Myocyte (in vitro differentiated cells): ENCODE measurements at regions not wholly inside any gene's neighbourhood (a gene's known extent, or its start where the extent isn't known, plus 50 kb on each side); places are given as distances from the start of the nearest gene placed in this dataset.
"Not testable (repeated sequence)": the region's sequence is repeated elsewhere in the genome, so short reads cannot be mapped to it uniquely, and the experiment has no call there.

Experiments used
- DNase-seq: peaks from one replicate; pipeline ENCODE4 v3.0.0-alpha.2; 2012; ENCODE audit warnings: low read depth

DNA sequence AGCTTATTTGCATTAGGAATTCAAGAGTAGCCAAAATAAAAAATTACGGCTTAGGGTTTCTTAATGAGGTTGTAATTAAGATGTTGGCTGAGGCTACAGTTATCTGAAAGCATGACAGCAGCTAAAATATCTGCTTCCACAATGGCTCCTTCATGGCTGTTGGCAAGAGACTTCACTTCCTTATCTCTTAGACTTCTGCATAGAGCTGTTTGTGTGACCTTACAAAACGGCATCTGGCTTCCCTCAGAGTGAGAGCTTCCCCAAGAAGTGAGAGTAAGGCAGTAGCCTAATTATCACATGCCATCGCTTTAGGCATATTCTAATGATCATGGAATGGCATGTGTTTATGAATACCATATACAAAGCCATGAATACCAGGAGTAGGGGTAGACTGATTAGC, 57.6 kb downstream of the CCDC59 start:
- DNase-seq: no peak

DNA sequence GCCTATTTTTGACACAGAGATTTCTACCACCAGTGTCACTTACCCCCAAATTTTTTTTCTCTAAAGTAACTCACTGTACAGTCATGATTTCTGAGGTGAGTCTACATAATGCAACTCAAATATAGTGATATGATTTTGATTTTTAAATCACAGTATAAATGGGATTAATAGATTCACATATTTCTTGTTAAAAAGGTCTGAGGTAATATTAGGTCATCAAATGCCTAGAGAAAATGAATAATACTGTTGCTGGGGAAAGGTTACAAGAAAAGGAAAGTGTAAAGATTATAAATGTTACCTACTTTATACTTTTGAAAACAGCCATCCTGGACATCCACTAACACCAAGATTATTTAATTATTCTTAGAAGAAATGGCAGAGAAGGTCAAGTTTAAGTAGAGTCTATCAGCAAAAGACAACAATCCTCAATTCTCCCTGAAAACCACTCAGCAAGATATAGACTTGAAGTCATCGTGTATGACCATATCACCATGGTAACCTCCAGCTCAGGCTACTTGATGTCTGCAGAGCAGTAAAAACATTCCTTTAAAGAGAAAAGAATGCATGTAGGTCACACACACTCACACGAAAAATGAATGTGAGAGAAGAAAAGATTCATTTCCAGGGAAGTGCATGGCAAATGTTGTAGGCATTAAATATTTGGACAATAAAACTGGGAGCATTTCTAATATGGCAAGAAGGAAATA, 58.7 kb downstream of the CCDC59 start:
- no peak for DNase-seq

DNA sequence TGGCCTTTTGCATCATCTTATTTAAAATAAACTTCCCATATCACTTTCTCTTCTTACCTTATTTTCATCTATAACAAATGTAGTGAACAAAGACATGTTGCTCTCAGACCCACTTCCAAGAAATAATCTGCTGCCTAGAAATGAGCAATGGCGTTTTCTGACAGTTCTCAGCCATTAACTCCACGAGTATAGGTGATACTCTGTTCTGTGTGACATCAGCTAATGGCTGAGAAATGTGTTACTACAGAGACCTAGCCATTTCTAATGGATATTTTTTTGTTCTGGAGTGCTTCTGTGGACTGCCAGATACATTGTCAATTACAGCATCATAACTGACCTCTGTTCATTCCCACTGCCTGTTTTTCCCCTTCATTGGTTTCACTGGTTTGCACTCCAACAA, 67.8 kb downstream of the CCDC59 start:
- DNase-seq: no peak

DNA sequence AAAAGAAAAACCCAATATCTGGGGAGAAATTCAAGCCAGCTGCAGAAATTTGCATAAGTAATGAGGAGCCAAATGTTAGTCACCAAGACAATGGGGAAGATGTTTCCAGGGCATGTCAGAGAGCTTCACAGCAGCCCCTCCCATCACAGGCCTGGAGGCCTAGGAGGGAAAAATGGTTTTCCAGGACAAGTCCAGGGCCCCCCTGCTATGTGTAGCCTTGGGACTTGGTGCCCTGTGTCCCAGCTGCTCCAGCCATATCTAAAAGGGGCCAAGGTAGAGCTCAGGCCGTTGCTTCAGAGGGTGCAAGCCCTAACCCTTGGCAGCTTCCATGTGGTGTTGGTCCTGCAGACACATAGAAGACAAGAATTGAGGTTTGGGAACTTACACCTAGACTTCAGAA, 76.9 kb downstream of the CCDC59 start:
- not testable (repeated sequence) for DNase-seq

DNA sequence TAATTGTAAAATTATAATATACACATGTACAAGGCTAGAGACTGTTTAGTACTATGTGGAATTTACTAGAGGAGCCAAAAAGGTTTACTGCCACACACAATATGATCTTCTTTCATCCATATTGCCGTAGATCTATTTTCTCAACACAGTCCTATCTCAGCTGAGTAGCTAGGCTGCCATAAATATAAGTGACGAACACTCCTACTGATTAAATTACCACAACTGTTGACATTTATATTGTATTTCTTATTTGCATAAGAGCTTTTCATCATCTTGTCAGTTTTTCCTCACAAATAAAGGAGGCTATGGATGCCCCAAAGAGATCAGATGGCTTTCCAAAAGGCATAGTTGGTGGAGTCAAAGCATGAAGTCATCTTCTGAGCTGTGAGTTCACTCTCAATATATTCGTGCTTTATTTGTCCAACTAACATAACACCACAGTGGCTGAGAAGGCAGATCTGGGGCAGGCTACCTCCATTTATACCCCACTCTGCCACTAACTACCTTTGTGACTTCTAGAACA, 78.6 kb downstream of the CCDC59 start:
- no peak for DNase-seq

DNA sequence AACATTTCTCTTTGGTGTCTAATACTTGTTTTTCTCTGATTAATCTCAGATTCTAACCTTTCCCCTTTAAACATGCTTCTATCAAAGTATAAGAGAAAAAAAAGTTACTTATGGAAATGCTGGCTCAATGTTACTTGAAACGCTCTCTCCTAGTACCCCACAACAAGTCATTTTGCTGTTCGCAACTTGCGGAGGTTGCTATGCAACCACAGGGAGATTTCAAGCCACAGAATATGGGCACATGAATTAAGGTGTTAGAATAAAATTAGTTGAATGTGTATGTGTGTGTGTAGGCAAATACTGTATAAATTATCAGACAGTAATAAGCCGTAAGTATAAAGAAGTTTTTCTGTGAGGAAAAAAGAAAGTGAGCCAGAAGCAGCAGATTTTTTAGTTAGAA, 80.6 kb downstream of the CCDC59 start:
- no peak for DNase-seq

DNA sequence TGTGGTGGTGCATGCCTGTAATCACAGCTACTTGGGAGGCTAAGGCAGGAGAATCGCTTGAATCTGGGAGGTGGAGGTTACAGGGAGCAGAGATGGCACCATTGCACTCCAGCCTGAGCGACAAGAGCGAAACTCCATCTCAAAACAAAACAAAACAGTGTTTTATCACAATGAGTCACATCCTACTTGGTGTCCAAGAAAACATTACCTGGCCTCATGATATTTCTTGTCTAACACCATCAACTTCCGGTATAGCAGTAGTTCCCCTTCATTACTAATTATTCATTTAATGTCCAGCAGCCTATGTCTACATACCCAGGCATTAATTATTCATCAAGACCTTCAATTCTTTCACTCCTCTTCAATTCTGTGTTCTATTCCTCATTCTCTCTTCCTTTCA, 115.5 kb downstream of the CCDC59 start:
- DNase-seq: no peak

DNA sequence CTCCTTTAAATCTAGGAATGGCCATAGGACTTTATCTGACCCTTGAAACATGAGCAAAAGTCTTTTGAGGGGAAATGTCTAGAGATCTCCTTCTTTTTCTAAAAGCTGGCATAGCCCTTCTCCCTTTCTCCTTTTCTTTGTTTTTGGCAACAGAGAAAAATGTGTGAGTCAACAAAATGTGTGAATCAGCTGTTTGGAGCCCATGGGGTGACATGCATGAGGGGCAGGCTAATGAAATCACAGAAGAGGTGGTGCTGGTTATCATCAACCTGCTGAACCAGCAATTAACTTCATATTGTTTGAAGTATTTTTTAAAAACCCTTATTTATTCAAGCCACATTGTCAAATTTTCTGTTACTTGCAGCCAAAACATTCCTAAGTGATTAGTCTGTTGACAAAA, 132.3 kb downstream of the CCDC59 start:
- no peak for DNase-seq

DNA sequence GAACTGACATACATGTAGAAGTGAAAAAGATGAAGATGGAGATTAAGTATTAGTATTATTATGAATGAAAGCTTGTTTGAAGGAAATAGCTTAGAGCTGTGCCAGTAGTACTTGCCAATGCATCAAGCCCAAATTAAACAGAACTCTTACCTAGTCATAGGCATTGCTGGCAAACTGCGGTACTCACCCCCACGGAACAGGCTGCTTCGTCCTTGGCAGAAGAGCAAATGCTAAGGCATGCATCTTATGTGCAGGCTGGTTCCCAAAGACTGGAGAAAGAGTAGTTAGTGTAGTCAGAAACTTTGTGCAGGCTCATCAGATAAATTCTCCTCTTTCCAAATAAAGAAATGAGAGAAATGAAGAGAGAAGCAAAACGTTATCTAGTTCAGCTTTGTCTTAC, 134.8 kb downstream of the CCDC59 start:
- no peak for DNase-seq

DNA sequence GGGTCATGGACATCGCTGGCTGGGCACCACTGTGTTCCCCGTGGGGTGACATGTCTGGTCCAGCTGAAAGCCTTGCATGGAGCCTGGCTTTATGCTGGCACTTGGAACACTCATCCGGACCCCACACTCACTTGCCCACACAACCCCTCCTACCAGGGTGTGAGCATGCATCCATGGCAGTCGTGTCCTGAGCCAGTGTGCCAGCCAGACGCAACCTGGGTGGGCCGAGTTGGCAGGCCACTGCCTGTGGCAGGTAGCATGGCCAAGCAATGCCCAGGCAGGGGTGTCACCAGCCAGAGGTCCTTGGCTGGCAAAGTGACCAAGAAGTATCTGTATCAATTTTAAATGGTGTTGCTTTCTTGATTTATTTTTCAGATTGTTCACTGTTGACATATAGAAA, 141.7 kb downstream of the CCDC59 start:
- DNase-seq: no peak

DNA sequence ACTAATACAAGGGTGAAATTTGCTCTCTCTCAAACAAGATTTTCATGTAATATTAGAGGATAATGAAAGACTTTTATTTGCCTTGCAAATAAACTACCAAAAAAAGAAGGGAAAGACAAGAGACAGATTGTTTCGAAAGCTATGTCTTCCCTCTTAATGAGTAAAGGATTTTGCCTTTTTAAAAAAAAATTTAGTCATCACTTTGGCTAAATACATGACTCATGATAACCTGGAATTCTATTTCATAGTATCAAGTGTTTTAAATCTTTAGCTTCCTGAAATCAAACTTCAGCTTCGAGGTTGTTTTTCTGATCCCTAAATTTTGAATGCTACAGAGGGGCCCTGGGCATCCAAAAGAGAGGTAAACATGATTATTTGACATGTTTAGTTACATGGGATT, 144.4 kb downstream of the CCDC59 start:
- DNase-seq: no peak

DNA sequence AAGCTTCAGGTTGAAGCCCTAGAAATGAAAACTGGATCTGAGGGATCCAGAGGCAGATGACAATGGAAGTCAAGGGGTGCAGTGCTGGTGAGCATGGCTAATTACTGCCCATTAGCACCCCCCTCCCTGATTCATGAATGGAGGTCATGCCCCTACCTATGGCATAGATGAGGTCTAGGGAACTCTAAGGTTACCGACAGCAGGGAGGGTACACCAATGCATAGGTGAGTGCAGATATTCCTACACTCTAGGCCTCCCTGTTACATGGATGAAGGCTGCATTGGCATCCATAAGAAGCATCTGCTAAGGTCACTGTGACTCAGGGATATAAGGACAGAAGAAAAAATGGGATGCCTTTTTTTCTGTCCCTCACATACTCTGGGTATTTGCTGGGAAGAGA, 147.3 kb downstream of the CCDC59 start:
- no peak for DNase-seq

DNA sequence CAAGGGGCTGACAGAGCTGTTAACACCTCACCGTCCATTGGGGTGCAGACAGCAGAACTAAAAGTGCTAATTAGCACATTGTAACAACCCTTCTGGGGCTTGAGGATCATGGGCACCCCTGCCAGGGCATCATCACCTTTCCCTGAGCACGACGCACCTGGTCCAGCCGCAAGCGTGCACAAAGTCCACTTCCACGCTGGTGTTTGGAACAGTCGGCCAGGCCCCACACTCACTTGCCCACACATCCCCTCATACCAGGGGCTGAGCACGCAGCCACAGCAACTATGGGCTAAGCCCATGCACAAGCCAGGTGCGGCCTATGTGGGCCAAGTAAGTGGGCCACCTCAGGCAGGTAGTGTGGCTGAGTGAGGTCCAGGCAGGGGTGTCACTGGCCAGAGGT, 148.7 kb downstream of the CCDC59 start:
- DNase-seq: no peak

DNA sequence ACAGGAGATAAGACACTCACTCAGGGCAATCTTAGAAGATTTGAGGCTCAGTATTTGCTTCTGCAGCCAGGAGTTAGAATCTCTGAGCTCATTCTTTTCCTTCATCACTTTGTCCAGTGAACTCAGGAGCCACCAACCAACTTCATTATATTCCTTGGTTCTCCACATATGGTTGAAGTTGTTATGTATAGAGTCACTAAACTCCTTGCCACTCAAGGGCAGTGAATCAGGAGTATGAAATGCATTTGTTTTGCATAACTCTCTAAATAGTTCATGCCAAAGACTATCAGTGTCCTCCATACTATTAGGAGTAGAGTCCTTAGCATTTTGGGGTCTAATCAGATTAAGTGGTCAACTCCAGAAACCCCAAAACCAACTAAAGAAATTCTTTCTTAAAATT, 150.6 kb downstream of the CCDC59 start:
- DNase-seq: no peak

DNA sequence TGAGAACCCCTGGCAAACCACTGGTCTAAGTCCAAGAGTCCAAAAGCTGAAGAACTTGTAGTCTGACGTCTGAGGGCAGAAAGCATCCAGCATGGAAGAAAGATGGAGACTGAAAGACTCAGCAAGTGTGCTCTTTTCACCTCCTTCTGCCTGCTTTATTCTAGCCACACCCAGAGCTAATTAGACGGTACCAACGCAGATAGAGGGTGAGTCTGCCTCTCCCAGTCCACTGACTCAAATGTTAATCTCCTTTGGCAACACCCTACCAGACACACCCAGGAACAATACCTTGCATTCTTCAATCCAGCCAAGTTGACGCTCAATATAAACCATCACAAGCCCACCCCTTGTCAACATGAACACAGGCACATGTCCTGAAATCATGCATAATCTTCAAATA, 155.1 kb downstream of the CCDC59 start:
- no peak for DNase-seq

DNA sequence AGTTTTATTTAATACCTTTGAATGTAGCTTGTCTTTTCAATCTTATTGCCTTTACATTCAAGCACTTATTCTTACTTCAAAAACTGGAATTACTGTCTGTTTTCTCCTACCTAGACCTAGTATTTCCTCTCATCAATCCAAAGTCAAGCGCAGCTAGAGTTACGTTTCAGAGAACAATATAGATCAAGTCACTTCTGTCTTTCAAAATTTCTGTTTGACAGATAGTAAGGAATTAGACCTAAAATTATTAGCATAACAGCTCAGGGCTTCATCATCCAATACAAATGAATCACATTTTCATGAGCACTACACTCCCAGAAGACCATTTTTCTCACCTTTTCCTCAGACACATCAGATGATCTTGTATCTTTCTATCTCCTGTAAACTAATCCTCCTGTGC, 170.6 kb downstream of the CCDC59 start:
- no peak for DNase-seq

DNA sequence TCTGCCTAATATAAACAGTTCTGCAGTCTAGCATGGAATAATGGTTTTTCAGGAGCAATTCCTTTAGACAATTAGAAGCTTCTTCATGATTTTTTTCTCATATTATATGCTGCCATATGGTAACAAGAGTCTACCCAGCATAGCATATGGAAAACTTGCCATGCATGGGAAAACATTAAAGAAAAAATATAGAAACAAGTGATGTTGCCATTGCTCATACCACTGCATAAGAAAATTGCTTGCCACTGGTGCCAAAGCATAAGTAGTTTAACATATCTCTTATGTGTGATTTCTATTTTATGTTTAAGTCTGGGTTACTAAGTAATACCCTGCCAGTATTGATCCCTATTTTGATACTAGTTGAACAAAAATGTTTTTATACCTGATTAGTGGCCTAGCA, 171.2 kb downstream of the CCDC59 start:
- no peak for DNase-seq

DNA sequence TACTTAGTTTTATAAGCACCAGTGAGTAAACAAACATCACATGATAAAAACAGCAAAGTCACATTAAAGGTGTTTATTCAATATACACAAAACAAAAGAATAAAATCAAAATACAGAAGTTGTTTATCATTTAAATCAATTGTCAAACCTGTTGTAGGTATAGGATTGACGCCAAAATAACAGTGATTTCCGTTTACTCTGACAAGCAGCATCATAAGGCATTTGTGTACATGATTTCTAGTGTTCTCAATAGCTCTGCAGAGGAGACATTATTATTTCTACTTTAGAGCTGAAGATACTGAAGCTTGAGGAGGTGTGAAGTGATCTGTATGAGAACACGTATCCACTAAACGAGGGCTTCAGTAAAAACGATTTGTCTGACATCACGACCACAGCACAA, 171.9 kb downstream of the CCDC59 start:
- no peak for DNase-seq

DNA sequence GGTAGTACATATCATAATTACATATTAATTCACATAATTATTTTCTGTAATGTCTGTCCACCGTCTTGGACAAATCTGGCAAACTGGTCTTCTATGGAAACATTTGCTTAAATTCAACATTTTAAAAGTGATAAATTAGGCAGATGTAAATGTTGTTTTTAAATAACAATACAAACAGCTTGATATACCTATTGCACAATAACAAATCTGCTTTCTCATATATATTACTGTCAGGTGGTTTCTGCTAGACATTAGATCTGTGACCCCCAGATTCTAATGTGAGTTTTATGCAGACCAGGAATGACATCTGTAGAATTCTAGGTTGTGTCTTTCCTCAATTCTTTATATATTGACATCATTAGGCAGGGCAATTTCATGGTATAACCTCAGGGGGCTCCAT, 173.3 kb downstream of the CCDC59 start:
- no peak for DNase-seq

DNA sequence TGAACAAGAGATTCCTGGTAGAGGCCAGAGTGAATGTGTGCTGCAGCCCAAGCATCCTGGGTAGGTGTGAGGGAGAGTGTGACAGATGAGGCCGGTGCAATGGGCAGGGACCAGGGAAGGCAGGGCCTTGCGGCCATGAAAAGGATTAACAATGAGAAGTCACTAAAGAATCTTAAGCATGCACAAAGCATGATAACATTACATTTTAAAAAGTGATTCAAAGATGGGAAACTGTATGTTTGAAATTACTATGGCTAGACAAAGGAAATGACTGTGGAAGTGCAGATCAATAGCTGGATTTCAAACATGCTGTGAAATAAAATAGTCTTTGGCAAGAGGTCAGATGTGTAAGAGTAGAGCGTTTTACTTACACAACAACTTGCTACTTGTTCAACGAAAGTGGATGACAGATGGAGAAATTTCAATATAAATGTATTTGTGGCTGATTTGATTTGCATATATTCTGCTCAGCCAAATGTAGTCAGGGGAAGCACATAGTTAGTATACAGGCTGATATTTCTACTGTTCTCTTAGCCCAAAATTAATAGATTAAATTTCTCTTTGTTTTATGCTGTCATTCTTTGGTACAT, 175.5 kb downstream of the CCDC59 start:
- DNase-seq: no peak

DNA sequence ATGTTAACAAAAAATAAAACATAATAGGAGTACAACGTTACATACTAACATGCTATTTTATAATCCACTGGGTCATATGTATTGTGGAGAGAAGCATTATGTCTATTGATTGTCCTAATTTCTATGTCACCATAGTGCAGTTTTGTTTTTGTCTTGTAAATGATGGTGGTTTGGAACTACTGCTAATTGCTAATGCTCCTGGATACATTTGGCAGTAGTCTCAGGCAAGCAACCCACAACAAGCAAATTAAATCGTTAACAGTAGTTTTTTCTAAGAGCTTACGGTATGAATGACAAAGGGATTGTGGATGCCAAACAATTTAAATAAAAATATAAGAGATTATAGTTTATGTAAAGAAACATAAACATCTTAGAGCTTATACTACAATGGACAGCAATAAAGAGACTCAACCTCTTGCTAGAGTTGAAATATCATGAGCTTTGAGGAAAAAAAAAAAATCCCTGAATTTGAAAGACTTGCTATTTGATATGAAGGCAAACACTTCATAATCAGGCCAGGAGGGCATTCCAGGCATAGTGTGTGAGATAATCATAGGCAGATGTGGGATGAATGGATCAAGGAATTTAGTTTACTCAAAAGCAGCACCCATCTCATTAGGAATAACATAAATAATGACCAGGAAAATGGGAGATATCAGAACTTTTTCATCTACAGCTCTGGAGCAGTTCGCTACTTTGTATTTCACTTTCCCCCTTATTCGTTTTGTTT, 181.3 kb downstream of the CCDC59 start:
- DNase-seq: no peak

DNA sequence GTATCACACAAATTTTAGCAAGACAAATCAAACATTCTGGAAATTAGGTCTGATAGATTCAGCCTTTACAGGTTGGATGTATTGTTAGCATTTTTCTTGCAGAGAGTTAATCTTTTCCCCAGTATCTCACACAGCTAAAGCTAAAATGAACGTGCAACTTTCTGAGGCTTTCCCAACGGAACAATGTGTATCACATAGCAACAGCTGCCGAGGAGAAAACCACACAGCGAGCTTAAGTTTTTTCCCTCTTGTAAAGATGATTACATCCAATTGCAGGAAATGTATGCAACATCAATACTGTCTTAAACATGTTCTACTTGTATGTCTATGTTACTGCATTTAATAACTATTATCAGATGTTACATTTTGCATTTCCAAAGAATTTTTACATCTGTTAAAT, 182.2 kb downstream of the CCDC59 start:
- DNase-seq: no peak

DNA sequence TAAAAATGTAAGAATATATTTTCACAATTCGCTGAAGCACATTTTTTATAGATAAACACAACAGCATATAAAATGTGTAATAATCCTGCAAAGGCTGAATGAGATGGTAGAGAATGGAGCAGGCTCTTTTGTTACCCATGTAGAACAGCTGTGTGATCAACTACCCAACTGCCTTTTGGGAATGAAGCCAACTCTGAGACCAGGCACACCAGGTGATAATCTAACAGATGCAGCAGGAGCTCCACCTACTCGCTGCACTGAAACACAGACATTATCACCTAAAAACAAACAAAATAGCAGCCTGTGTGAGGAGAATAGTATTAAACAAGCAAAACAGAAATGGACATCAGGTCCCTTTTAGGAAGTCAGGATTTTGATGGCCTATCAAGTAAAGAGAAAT, 183.3 kb downstream of the CCDC59 start:
- DNase-seq: no peak
